K562 (cell line): ENCODE measurements at regions not wholly inside any gene's neighbourhood (a gene's known extent, or its start where the extent isn't known, plus 50 kb on each side); places are given as distances from the start of the nearest gene placed in this dataset.

Source experiments
- ATAC-seq: fragments of 200-7000 bp; cut with Tn5 transposase; 3 replicates; pipeline ENCODE4 v1.9.1; 2020; ENCODE audit warnings: moderate library complexity
- BruUV-seq: library from RNA; stranded (reverse); fragments of 400-500 nt; replicated peaks from 2 replicates; lab custom pipeline; 2021; lab: Mats Ljungman, UMichigan
- CTCF ChIA-PET: fragments of 300-600 bp; formaldehyde crosslinking; extraction: SDS; loops from one replicate; lab custom pipeline; 2021; ENCODE audit warnings: low intra/inter-chr PET ratio; lab: Yijun Ruan, JAX
- POLR2A ChIA-PET: fragments of 300-600, 350-650 bp; sonication (Branson Sonifier 250); formaldehyde crosslinking; extraction: SDS; loops from one replicate; lab custom pipeline; 2021; ENCODE audit warnings: antibody characterized with exemption, inconsistent platforms; lab: Yijun Ruan, JAX
- DNase-seq, 4 experiments: peaks; one replicate each; pipeline versions ENCODE4 v3.0.0 to v3.0.0-alpha.2; 2011 to 2018; ENCODE audit warnings: low spot score in 3 of 4, mixed read lengths in 3 of 4; ENCODE audit errors: extremely low read depth in 1 of 4
- FAIRE-seq: peaks from 2 replicates; lab custom pipeline; 2011; peaks lifted over from hg19 to GRCh38; lab: Jason Lieb, UNC
- H2AFZ ChIP-seq: 2 replicates; pipeline ENCODE4 v1.6.0; 2011; ENCODE audit warnings: low read depth, low read length, control low read depth, inconsistent platforms
- H3K27ac ChIP-seq: fragments of 200-600 bp; 3 replicates; pipeline ENCODE4 v1.8.0; 2011; ENCODE audit warnings: low read depth, mild to moderate bottlenecking, control low read depth, inconsistent platforms, low read length, moderate library complexity, mixed read lengths; ENCODE audit errors: extremely low read depth
- H3K27me3 ChIP-seq, 2 experiments: fragments of 300-600 bp in 1 of 2; 2 replicates in 1 of 2; 3 replicates in 1 of 2; pipeline versions ENCODE4 v1.6.0 to v1.8.0; 2011; ENCODE audit warnings: inconsistent platforms in 2 of 2, low read length in 2 of 2, mild to moderate bottlenecking in 1 of 2, mixed read lengths in 1 of 2, moderate library complexity in 1 of 2; ENCODE audit not compliant: control insufficient read depth in 2 of 2, insufficient read depth in 2 of 2
- H3K36me3 ChIP-seq: fragments of 300-600 bp; 3 replicates; pipeline ENCODE4 v1.8.0; 2011; ENCODE audit warnings: mild to moderate bottlenecking, low read length, inconsistent platforms; ENCODE audit not compliant: control insufficient read depth, insufficient read depth
- H3K4me1 ChIP-seq, 2 experiments: fragments of 200-600 bp in 1 of 2; replicated peaks in 1 of 2; 2 replicates in 1 of 2; 3 replicates in 1 of 2; pipeline versions ENCODE4 v1.5.1 to v1.8.0; 2011; ENCODE audit warnings: inconsistent platforms in 2 of 2, low read length in 2 of 2, mild to moderate bottlenecking in 1 of 2, mixed read lengths in 1 of 2, moderate library complexity in 1 of 2; ENCODE audit not compliant: control insufficient read depth in 2 of 2, insufficient read depth in 2 of 2
- H3K4me2 ChIP-seq: 2 replicates; pipeline ENCODE4 v1.6.1; 2011; ENCODE audit warnings: low read length, control low read depth, inconsistent platforms, mixed read lengths; ENCODE audit not compliant: insufficient read depth
- H3K4me3 ChIP-seq: fragments of 200-600 bp; sonication (generic), shearing (Covaris generic); 2 replicates; pipeline ENCODE4 v1.5.1; 2016; ENCODE audit warnings: control low read depth, inconsistent platforms
- H3K79me2 ChIP-seq: fragments of 200-600 bp; 3 replicates; pipeline ENCODE4 v1.8.0; 2011; ENCODE audit warnings: low read length, inconsistent platforms; ENCODE audit not compliant: control insufficient read depth, insufficient read depth
- H3K9ac ChIP-seq, 2 experiments: 2 replicates each; pipeline versions ENCODE4 v1.6.0 to v1.6.1; 2011; ENCODE audit warnings: low read depth in 2 of 2, low read length in 2 of 2, control low read depth in 1 of 2, inconsistent platforms in 1 of 2, mild to moderate bottlenecking in 1 of 2, mixed read lengths in 1 of 2; ENCODE audit not compliant: insufficient read depth in 1 of 2
- H3K9me1 ChIP-seq: one replicate; pipeline ENCODE4 v1.6.0; 2011; ENCODE audit warnings: inconsistent platforms, mild to moderate bottlenecking, low read length, moderate library complexity; ENCODE audit not compliant: control insufficient read depth, insufficient read depth
- H3K9me3 ChIP-seq: replicated peaks from 2 replicates; pipeline ENCODE4 v1.5.1; 2011; ENCODE audit warnings: low read depth, low read length, inconsistent platforms; ENCODE audit not compliant: control insufficient read depth, insufficient read depth
- H4K20me1 ChIP-seq: replicated peaks from 2 replicates; pipeline ENCODE4 v1.6.1; 2011; ENCODE audit warnings: low read length, inconsistent platforms, mixed read lengths; ENCODE audit not compliant: control insufficient read depth, insufficient read depth
- ARID2 ChIP-seq: fragments of 450-650 bp; IDR thresholded peaks from 2 replicates; pipeline ENCODE4 v1.6.1; 2017; ENCODE audit warnings: antibody characterized with exemption, mild to moderate bottlenecking
- BRF2 ChIP-seq: IDR thresholded peaks from 3 replicates; pipeline ENCODE4 v1.6.1; 2011; ENCODE audit warnings: borderline replicate concordance, mild to moderate bottlenecking; ENCODE audit not compliant: insufficient read length, insufficient read depth
- EWSR1 ChIP-seq: fragments of 450-650 bp; IDR thresholded peaks from 2 replicates; pipeline ENCODE4 v1.6.1; 2018; ENCODE audit warnings: borderline replicate concordance, mild to moderate bottlenecking, low read depth, moderate library complexity; ENCODE audit not compliant: partially characterized antibody
- FOXJ2 ChIP-seq: fragments of 200-800 bp; sonication (Bioruptor generic); IDR thresholded peaks from 2 replicates; pipeline ENCODE4 v1.6.1; 2016; ENCODE audit warnings: missing genetic modification characterization, missing compliant biosample characterization
- HMG20A ChIP-seq: fragments of 450-650 bp; formaldehyde crosslinking; conservative IDR thresholded peaks from 2 replicates; pipeline ENCODE4 v1.4.0; 2020; ENCODE audit warnings: mild to moderate bottlenecking, mixed read lengths
- HMG20B ChIP-seq: fragments of 250-450 bp; sonication (Bioruptor Pico); IDR thresholded peaks from 2 replicates; pipeline ENCODE4 v1.5.0; 2021; ENCODE audit warnings: mild to moderate bottlenecking
- KLF16 ChIP-seq: IDR thresholded peaks from 2 replicates; pipeline ENCODE4 v1.6.1; 2016; ENCODE audit warnings: antibody characterized with exemption
- MLX ChIP-seq, 2 experiments: fragments of 450-650 bp in 1 of 2; sonication (generic) in 1 of 2; formaldehyde crosslinking; conservative IDR thresholded peaks; 2 replicates each; pipeline versions ENCODE4 v1.4.0 to v1.8.1; 2020 to 2022; ENCODE audit warnings: mild to moderate bottlenecking in 1 of 2, missing genetic modification reagents in 1 of 2
- SMAD2 ChIP-seq: fragments of 150-350 bp; IDR thresholded peaks from 2 replicates; pipeline ENCODE4 v1.6.1; 2014; ENCODE audit warnings: low read depth, mild to moderate bottlenecking, low read length
- SNRNP70 ChIP-seq: fragments of 200-400 bp; formaldehyde crosslinking; optimal IDR thresholded peaks from 2 replicates; pipeline ENCODE3; 2017; ENCODE audit warnings: low read depth, low read length
- STAG1 ChIP-seq: sonication (generic); formaldehyde crosslinking; IDR thresholded peaks from 2 replicates; pipeline ENCODE4 v1.5.0; 2020; ENCODE audit warnings: missing genetic modification reagents, borderline replicate concordance
- TEAD4 ChIP-seq, 2 experiments: sonication (generic) in 1 of 2; formaldehyde crosslinking in 1 of 2; IDR thresholded peaks; 2 replicates each; pipeline versions ENCODE4 v1.6.1 to v1.8.0; 2012 to 2022; ENCODE audit warnings: borderline replicate concordance in 1 of 2, inconsistent platforms in 1 of 2, low read length in 1 of 2, mild to moderate bottlenecking in 1 of 2, missing genetic modification reagents in 1 of 2
- TGIF2 ChIP-seq: sonication (generic); formaldehyde crosslinking; IDR thresholded peaks from 2 replicates; pipeline ENCODE4 v1.8.1; 2022; ENCODE audit warnings: mild to moderate bottlenecking, missing genetic modification reagents, moderate library complexity
- ZBTB5 ChIP-seq: fragments of 450-650 bp; IDR thresholded peaks from 2 replicates; pipeline ENCODE4 v1.6.1; 2017; ENCODE audit warnings: antibody characterized with exemption
- ZNF512 ChIP-seq: IDR thresholded peaks from 2 replicates; pipeline ENCODE4 v1.6.1; 2016; ENCODE audit warnings: missing genetic modification characterization, missing compliant biosample characterization
- ZNF77 ChIP-seq: fragments of 250-450 bp; sonication (Bioruptor Pico); IDR thresholded peaks from 2 replicates; pipeline ENCODE4 v1.5.0; 2020
- WGBS: fragments of 100-300 bp; shearing (Covaris generic); methylation state at CpG from one replicate; pipeline ENCODE4 v1.1.6; 2016; ENCODE audit warnings: low coverage, mixed read lengths; ENCODE audit not compliant: insufficient coverage; ENCODE audit errors: missing lambda C conversion rate; 5-methylcytosine and 5-hydroxymethylcytosine counted together
- in situ Hi-C: fragments of 300-500 bp; cut with MboI; formaldehyde crosslinking; loops from 4 replicates; pipeline ENCODE4 v1.15.0; 2018; ENCODE audit warnings: inconsistent platforms, mixed read lengths
- intact Hi-C: fragments of 100-400 bp; cut with micrococcal nuclease; formaldehyde crosslinking; loops from 2 replicates; pipeline ENCODE4 v1.14.2; 2022

GRCh38 chr22:46079093-46079860 lies 71.0 kb upstream of the PPARA start:
- H3K27ac ChIP-seq: no peak overlapping the region
- H2AFZ ChIP-seq: no peak overlapping the region
- no peak overlapping the region for H3K4me3 ChIP-seq
- no peaks in the 10 kb centered on the region for H4K20me1 ChIP-seq
- in situ Hi-C loops: no loop called here
- intact Hi-C loops: no loop called here
- no peak for TF ChIP-seq KLF16
- TF ChIP-seq ZNF512 (tag): no peak
- TF ChIP-seq ARID2: no peak
- TF ChIP-seq SMAD2: no peak
- TF ChIP-seq EWSR1: no peak
- TF ChIP-seq TEAD4 (IDR thresholded peaks at IDR 0.05; ENCODE audit: low read length): no peak
- no peak for TF ChIP-seq TEAD4 (CRISPR knock-in tag; IDR thresholded peaks at IDR 0.05; ENCODE audit: borderline replicate concordance)
- no peak for TF ChIP-seq ZNF77
- no peak for TF ChIP-seq HMG20B (CRISPR knock-in tag)
- TF ChIP-seq FOXJ2 (tag): no peak
- TF ChIP-seq TGIF2 (CRISPR knock-in tag): no peak
- TF ChIP-seq ZBTB5: no peak
- no peak for TF ChIP-seq SNRNP70
- TF ChIP-seq STAG1 (CRISPR knock-in tag): no peak
- no peak for TF ChIP-seq MLX (CRISPR knock-in tag; conservative IDR thresholded peaks at IDR 0.05)
- TF ChIP-seq BRF2: no peak
- TF ChIP-seq HMG20A: no peak
- no peaks in the 10 kb centered on the region for H3K9me3 ChIP-seq
- DNase-seq (no peak), FAIRE-seq (no peak), ATAC-seq (no peak)
- peaks cover 0 to 35% of the 10 kb centered on the region in 2 experiments; a peak in 3 of 5 replicates for H3K4me1 ChIP-seq
- ChIA-PET CTCF (no interaction called here), POLR2A (interaction anchor here (1.2 kb wide), 1 partner anchor 10 kb away, joined by 3 read pairs; no protein-coding TSS in a partner anchor)
- WGBS: 62% methylated on average over 16 of the region's 21 CpGs
- H3K4me2 ChIP-seq: no peak overlapping the region
- no peaks in the 10 kb centered on the region; the same call in 2 of the 3 replicates for H3K36me3 ChIP-seq
- H3K79me2 ChIP-seq: no peaks in the 10 kb centered on the region
- H3K9me1 ChIP-seq: no peaks in the 10 kb centered on the region
- BruUV-seq: no TSS peak
- H3K9ac ChIP-seq: no peak overlapping the region
- H3K27me3 ChIP-seq: no peaks in the 10 kb centered on the region
